Ascending aorta (tissue), 2 donors: ENCODE measurements at regions not wholly inside any gene's neighbourhood (a gene's known extent, or its start where the extent isn't known, plus 50 kb on each side); places are given as distances from the start of the nearest gene placed in this dataset.

Experiments
- DNase-seq, 2 donors: peaks; one replicate each; pipeline ENCODE4 v3.0.0-alpha.2; 2019; ENCODE audit warnings: low spot score in 2 of 2
- H3K27ac ChIP-seq, 2 donors: fragments of 200-600 bp; sonication (generic); one replicate each; pipeline ENCODE4 v1.5.1; 2016 to 2017; ENCODE audit warnings: mild to moderate bottlenecking in 1 of 2
- H3K27me3 ChIP-seq: fragments of 200-600 bp; sonication (generic); one replicate; pipeline ENCODE4 v1.5.1; 2017
- H3K36me3 ChIP-seq, 2 donors: fragments of 200-600 bp; sonication (generic); one replicate each; pipeline ENCODE4 v1.5.1; 2016
- H3K4me1 ChIP-seq, 2 donors: fragments of 200-600 bp; sonication (generic); one replicate each; pipeline ENCODE4 v1.5.1; 2016 to 2017; ENCODE audit warnings: mild to moderate bottlenecking in 1 of 2
- H3K4me3 ChIP-seq, 2 donors: fragments of 200-600 bp; sonication (generic); one replicate each; pipeline ENCODE4 v1.5.1; 2016 to 2017; ENCODE audit warnings: mild to moderate bottlenecking in 1 of 2
- H3K9me3 ChIP-seq, 2 donors: fragments of 200-600 bp; sonication (generic); one replicate each; pipeline ENCODE4 v1.5.1; 2016
- intact Hi-C: fragments of 100-400 bp; cut with DNase I; formaldehyde crosslinking; loops from one replicate; pipeline ENCODE4 v1.15.1; 2023
- TF ChIP-seq, protein P1 (sequence below), 3 experiments: fragments of 200-600 bp in 2 of 3; fragments of 450-650 bp in 1 of 3; sonication (generic) in 2 of 3; IDR thresholded peaks; one replicate each; pipeline ENCODE4 v1.5.1; 2016 to 2019; ENCODE audit warnings: antibody characterized with exemption in 3 of 3, mild to moderate bottlenecking in 1 of 3, moderate library complexity in 1 of 3

- Histone ChIP-seq H3K4me3 (no peak overlapping the region), H3K36me3 (no peaks in the 10 kb centered on the region), H3K4me1 (no peaks in the 10 kb centered on the region), H3K27me3 (no peaks in the 10 kb centered on the region), H3K27ac (no peak overlapping the region), H3K9me3 (peaks cover 0 to 4% of the 10 kb centered on the region in 2 donors)
- TF ChIP-seq, protein P1, sequence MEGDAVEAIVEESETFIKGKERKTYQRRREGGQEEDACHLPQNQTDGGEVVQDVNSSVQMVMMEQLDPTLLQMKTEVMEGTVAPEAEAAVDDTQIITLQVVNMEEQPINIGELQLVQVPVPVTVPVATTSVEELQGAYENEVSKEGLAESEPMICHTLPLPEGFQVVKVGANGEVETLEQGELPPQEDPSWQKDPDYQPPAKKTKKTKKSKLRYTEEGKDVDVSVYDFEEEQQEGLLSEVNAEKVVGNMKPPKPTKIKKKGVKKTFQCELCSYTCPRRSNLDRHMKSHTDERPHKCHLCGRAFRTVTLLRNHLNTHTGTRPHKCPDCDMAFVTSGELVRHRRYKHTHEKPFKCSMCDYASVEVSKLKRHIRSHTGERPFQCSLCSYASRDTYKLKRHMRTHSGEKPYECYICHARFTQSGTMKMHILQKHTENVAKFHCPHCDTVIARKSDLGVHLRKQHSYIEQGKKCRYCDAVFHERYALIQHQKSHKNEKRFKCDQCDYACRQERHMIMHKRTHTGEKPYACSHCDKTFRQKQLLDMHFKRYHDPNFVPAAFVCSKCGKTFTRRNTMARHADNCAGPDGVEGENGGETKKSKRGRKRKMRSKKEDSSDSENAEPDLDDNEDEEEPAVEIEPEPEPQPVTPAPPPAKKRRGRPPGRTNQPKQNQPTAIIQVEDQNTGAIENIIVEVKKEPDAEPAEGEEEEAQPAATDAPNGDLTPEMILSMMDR (IDR thresholded peaks at IDR 0.05) = no peak
- no peak for DNase-seq
- intact Hi-C loops = no loop called here
Observed at GRCh38 chr16:6009151-6009550, 911.6 kb upstream of the EEF2KMT start.

GRCh38 chr16:6008670-6009069 lies 911.1 kb upstream of the EEF2KMT start:
- H3K9me3 ChIP-seq = peaks cover 0 to 4% of the 10 kb centered on the region in 2 donors
- no peaks in the 10 kb centered on the region for H3K36me3 ChIP-seq
- TF ChIP-seq, protein P1 (IDR thresholded peaks at IDR 0.05) = no peak
- H3K4me1 ChIP-seq = no peaks in the 10 kb centered on the region
- no peak overlapping the region for H3K27ac ChIP-seq
- H3K27me3 ChIP-seq = no peaks in the 10 kb centered on the region
- no peak for DNase-seq
- intact Hi-C loops = no loop called here
- no peak overlapping the region for H3K4me3 ChIP-seq

GRCh38 chr16:5993356-5993755 lies 895.8 kb upstream of the EEF2KMT start:
- TF ChIP-seq, protein P1 (IDR thresholded peaks at IDR 0.05) = no peak
- intact Hi-C loops = no loop called here

DNA sequence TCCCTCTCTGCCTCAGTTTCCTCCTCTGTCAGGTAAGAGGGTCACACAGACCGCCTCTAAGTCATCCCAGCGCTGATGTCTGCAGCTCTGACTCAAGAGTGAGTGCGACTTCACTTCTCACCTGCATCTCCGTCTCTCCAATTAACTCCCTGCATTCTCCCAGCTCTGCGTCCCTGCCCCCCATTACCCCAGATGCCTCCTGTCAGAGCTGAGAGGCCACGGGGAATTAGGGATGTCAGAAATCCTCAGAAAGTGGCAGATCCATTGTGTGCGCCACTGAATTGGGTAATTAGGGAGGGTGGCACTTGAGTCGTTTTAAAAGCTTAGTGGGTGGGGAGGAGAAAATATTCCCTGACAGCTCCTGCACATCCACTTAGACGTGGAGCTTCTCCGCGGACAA lies 885.4 kb upstream of the EEF2KMT start:
- no peak overlapping the region for H3K27ac ChIP-seq
- no peaks in the 10 kb centered on the region for H3K4me1 ChIP-seq
- TF ChIP-seq, protein P1 (IDR thresholded peaks at IDR 0.05) = no peak
- no peaks in the 10 kb centered on the region for H3K9me3 ChIP-seq
- no peaks in the 10 kb centered on the region for H3K36me3 ChIP-seq
- intact Hi-C loops = no loop called here
- no peak overlapping the region for H3K4me3 ChIP-seq
- DNase-seq = no peak
- no peaks in the 10 kb centered on the region for H3K27me3 ChIP-seq

More at GRCh38 chr16:5993356-5993755, 895.8 kb upstream of the EEF2KMT start:
- Histone ChIP-seq H3K9me3 (no peaks in the 10 kb centered on the region), H3K4me1 (no peaks in the 10 kb centered on the region), H3K36me3 (no peaks in the 10 kb centered on the region), H3K27me3 (no peaks in the 10 kb centered on the region), H3K4me3 (no peak overlapping the region), H3K27ac (no peak overlapping the region)
- DNase-seq = no peak

DNA sequence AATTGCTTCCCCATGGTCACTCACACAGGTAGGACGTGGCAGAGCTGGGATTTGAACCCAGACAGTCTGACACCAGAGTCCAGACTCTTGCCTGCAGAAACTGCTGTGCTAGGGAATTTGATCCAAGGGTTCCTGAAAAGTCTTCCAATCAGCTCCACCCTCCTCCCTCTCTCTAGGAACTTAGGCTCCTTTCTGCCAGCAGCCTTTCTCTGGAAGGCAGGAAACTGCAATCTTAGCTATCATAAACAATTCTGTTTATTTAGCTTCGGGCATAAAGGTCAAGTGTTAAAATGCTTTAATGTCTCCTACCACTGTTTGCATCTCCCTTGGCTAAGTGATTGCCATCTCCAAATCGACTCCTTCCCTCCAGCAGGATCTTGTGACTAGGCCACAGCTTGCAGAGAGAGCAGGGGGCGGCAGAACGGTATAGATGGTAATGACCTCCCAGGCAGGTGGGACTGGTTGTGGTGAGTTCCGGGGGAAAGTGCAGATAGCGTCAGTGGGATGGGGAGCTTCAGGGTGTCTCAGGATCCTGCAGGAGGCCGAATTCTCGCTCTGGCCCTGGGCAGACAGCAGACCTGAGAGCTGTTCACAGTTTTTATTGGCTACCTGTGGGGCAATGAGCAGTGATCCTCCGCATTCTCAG lies 882.4 kb upstream of the EEF2KMT start:
- H3K27me3 ChIP-seq = no peaks in the 10 kb centered on the region
- no peaks in the 10 kb centered on the region for H3K9me3 ChIP-seq
- H3K4me3 ChIP-seq = no peak overlapping the region
- H3K4me1 ChIP-seq = no peaks in the 10 kb centered on the region
- no peaks in the 10 kb centered on the region for H3K36me3 ChIP-seq
- no peak for DNase-seq
- TF ChIP-seq, protein P1 (IDR thresholded peaks at IDR 0.05) = no peak
- no peak overlapping the region for H3K27ac ChIP-seq
- intact Hi-C loops = no loop called here

- no peaks in the 10 kb centered on the region for H3K27me3 ChIP-seq
- no peak overlapping the region for H3K27ac ChIP-seq
- no peaks in the 10 kb centered on the region for H3K4me1 ChIP-seq
- no peak for DNase-seq
- no peaks in the 10 kb centered on the region for H3K36me3 ChIP-seq
- TF ChIP-seq, protein P1 (IDR thresholded peaks at IDR 0.05) = no peak
- intact Hi-C loops = no loop called here
- no peak overlapping the region for H3K4me3 ChIP-seq
- no peaks in the 10 kb centered on the region for H3K9me3 ChIP-seq
Observed at GRCh38 chr16:5977329-5977728, 879.7 kb upstream of the EEF2KMT start.
